Neural progenitor cell (in vitro differentiated cells): ENCODE measurements at regions not wholly inside any gene's neighbourhood (a gene's known extent, or its start where the extent isn't known, plus 50 kb on each side); places are given as distances from the start of the nearest gene placed in this dataset.

Experiments
- DNase-seq: peaks from one replicate; pipeline ENCODE4 v3.0.0-alpha.2; 2016; ENCODE audit warnings: low spot score
- H2AFZ ChIP-seq: fragments of 200-600 bp; sonication (generic); replicated peaks from 2 replicates; pipeline ENCODE4 v1.6.1; 2016; ENCODE audit warnings: antibody characterized with exemption
- H3F3A ChIP-seq: fragments of 200-600 bp; sonication (generic); 2 replicates; pipeline ENCODE4 v1.6.1; 2016; ENCODE audit warnings: antibody characterized with exemption, low read depth
- H3K27ac ChIP-seq: fragments of 200-600 bp; sonication (generic); 2 replicates; pipeline ENCODE4 v1.5.1; 2016; ENCODE audit warnings: mild to moderate bottlenecking
- H3K27me3 ChIP-seq: fragments of 200-600 bp; sonication (generic); 2 replicates; pipeline ENCODE4 v1.6.1; 2016; ENCODE audit warnings: mild to moderate bottlenecking, moderate library complexity
- H3K36me3 ChIP-seq: fragments of 200-600 bp; sonication (generic); 2 replicates; pipeline ENCODE4 v1.5.1; 2016
- H3K4me1 ChIP-seq: fragments of 200-600 bp; sonication (generic); 2 replicates; pipeline ENCODE4 v1.6.1; 2016; ENCODE audit warnings: mixed run types
- H3K4me2 ChIP-seq: fragments of 200-600 bp; sonication (generic); 2 replicates; pipeline ENCODE4 v1.6.1; 2016
- H3K4me3 ChIP-seq: fragments of 200-600 bp; sonication (generic); 2 replicates; pipeline ENCODE4 v1.5.1; 2016
- H3K79me2 ChIP-seq: fragments of 200-600 bp; sonication (generic); 2 replicates; pipeline ENCODE4 v1.6.1; 2016; ENCODE audit warnings: low read depth
- H3K9ac ChIP-seq: fragments of 200-600 bp; sonication (generic); 2 replicates; pipeline ENCODE4 v1.6.1; 2016
- H3K9me3 ChIP-seq: fragments of 200-600 bp; sonication (generic); 2 replicates; pipeline ENCODE4 v1.5.1; 2016; ENCODE audit warnings: low read depth
- H4K20me1 ChIP-seq: fragments of 200-600 bp; sonication (generic); 2 replicates; pipeline ENCODE4 v1.6.1; 2016; ENCODE audit warnings: low read depth
- H3K27ac Mint-ChIP-seq: 3 replicates; pipeline ENCODE4 v1.8.0; 2021; ENCODE audit warnings: mixed read lengths
- H3K27me3 Mint-ChIP-seq: 2 replicates; pipeline ENCODE4 v1.8.0; 2022; ENCODE audit warnings: low read depth, mild to moderate bottlenecking, inconsistent platforms, moderate library complexity, mixed read lengths; ENCODE audit not compliant: insufficient read depth
- H3K36me3 Mint-ChIP-seq: 3 replicates; pipeline ENCODE4 v1.8.0; 2021; ENCODE audit warnings: mixed read lengths
- H3K4me1 Mint-ChIP-seq: 3 replicates; pipeline ENCODE4 v1.8.0; 2021; ENCODE audit warnings: mixed read lengths
- H3K4me3 Mint-ChIP-seq: 3 replicates; pipeline ENCODE4 v1.8.0; 2021; ENCODE audit warnings: mild to moderate bottlenecking, moderate library complexity, mixed read lengths
- H3K9me3 Mint-ChIP-seq: 3 replicates; pipeline ENCODE4 v1.8.0; 2020; ENCODE audit warnings: mixed read lengths
- CTCF ChIP-seq: fragments of 200-600 bp; sonication (generic); IDR thresholded peaks from 2 replicates; pipeline ENCODE4 v1.5.1; 2017; ENCODE audit warnings: antibody characterized with exemption, mild to moderate bottlenecking
- EZH2 ChIP-seq: fragments of 200-600 bp; sonication (generic); IDR thresholded peaks from 2 replicates; pipeline ENCODE4 v1.6.1; 2017; ENCODE audit warnings: antibody characterized with exemption, mild to moderate bottlenecking, moderate library complexity
- EZH2phosphoT487 ChIP-seq: fragments of 200-600 bp; sonication (generic); IDR thresholded peaks from 2 replicates; pipeline ENCODE4 v1.6.1; 2017; ENCODE audit warnings: antibody characterized with exemption

GRCh38 chr5:174998131-174998730 lies 273.8 kb downstream of the MSX2 start:
- Histone ChIP-seq H3K9ac (no peak overlapping the region), H2AFZ (no peak overlapping the region), H3K4me2 (no peak overlapping the region), H3K4me1 (peaks cover 8% of the 10 kb centered on the region), H3F3A (no peaks in the 10 kb centered on the region), H4K20me1 (no peaks in the 10 kb centered on the region), H3K79me2 (no peaks in the 10 kb centered on the region), H3K27me3 (peaks cover 22% of the 10 kb centered on the region), H3K4me3 (no peak overlapping the region), H3K27ac (no peak overlapping the region), H3K36me3 (no peaks in the 10 kb centered on the region), H3K9me3 (no peaks in the 10 kb centered on the region)
- no peaks in the 10 kb centered on the region for H3K36me3 Mint-ChIP-seq
- H3K9me3 Mint-ChIP-seq, result peaks cover 6% of the 10 kb centered on the region
- no peaks in the 10 kb centered on the region for H3K27me3 Mint-ChIP-seq
- no peak overlapping the region for H3K27ac Mint-ChIP-seq
- TF ChIP-seq EZH2 (no peak), CTCF (no peak)
- H3K4me1 Mint-ChIP-seq, result peaks cover 12% of the 10 kb centered on the region
- H3K4me3 Mint-ChIP-seq, result no peak overlapping the region
- no peak for DNase-seq

GRCh38 chr5:174997688-174998087 lies 273.3 kb downstream of the MSX2 start:
- no peak overlapping the region for H3K4me2 ChIP-seq
- peaks cover 6% of the 10 kb centered on the region for H3K9me3 Mint-ChIP-seq
- no peak overlapping the region for H3K27ac ChIP-seq

GRCh38 chr5:174996941-174997340 lies 272.6 kb downstream of the MSX2 start:
- no peak overlapping the region for H3K4me2 ChIP-seq
- H3K36me3 ChIP-seq, result no peaks in the 10 kb centered on the region
- H3K27ac Mint-ChIP-seq, result no peak overlapping the region

More at GRCh38 chr5:174997688-174998087, 273.3 kb downstream of the MSX2 start:
- no peak for DNase-seq
- peaks cover 9% of the 10 kb centered on the region for H3K4me1 Mint-ChIP-seq
- no peak overlapping the region for H2AFZ ChIP-seq
- no peaks in the 10 kb centered on the region for H4K20me1 ChIP-seq
- H3K36me3 Mint-ChIP-seq, result no peaks in the 10 kb centered on the region
- H3K27me3 ChIP-seq, result peaks cover 22% of the 10 kb centered on the region
- no peaks in the 10 kb centered on the region for H3K27me3 Mint-ChIP-seq
- H3K4me3 ChIP-seq, result no peak overlapping the region
- no peak for TF ChIP-seq CTCF
- no peak for TF ChIP-seq EZH2phosphoT487
- TF ChIP-seq EZH2, result no peak
- peaks cover 8% of the 10 kb centered on the region for H3K4me1 ChIP-seq
- no peaks in the 10 kb centered on the region for H3K36me3 ChIP-seq
- no peak overlapping the region for H3K27ac Mint-ChIP-seq
- H3K9ac ChIP-seq, result no peak overlapping the region
- H3K4me3 Mint-ChIP-seq, result no peak overlapping the region
- H3K79me2 ChIP-seq, result no peaks in the 10 kb centered on the region
- no peaks in the 10 kb centered on the region for H3K9me3 ChIP-seq
- no peaks in the 10 kb centered on the region for H3F3A ChIP-seq

More at GRCh38 chr5:174996941-174997340, 272.6 kb downstream of the MSX2 start:
- Histone ChIP-seq H3K9ac (no peak overlapping the region), H3K4me3 (no peak overlapping the region), H3K9me3 (no peaks in the 10 kb centered on the region), H2AFZ (no peak overlapping the region), H3K4me1 (peaks cover under 1% of the 10 kb centered on the region), H3K79me2 (no peaks in the 10 kb centered on the region), H4K20me1 (no peaks in the 10 kb centered on the region), H3K27ac (no peak overlapping the region), H3F3A (no peaks in the 10 kb centered on the region), H3K27me3 (peaks cover 22% of the 10 kb centered on the region)
- Mint-ChIP-seq H3K4me1 (peaks cover 2% of the 10 kb centered on the region), H3K4me3 (no peak overlapping the region), H3K27me3 (no peaks in the 10 kb centered on the region), H3K36me3 (no peaks in the 10 kb centered on the region), H3K9me3 (peaks cover 6% of the 10 kb centered on the region)
- TF ChIP-seq EZH2 (no peak), EZH2phosphoT487 (no peak), CTCF (no peak)
- DNase-seq, result no peak
